M059J (cell line): ENCODE measurements at regions not wholly inside any gene's neighbourhood (a gene's known extent, or its start where the extent isn't known, plus 50 kb on each side); places are given as distances from the start of the nearest gene placed in this dataset.
A peak's percentile ranks its signal among the peaks of the same experiment; 100 is the strongest.

Experiments used
- DNase-seq: peaks from one replicate; pipeline ENCODE4 v3.0.0-alpha.2; 2012; ENCODE audit warnings: low read depth

DNA sequence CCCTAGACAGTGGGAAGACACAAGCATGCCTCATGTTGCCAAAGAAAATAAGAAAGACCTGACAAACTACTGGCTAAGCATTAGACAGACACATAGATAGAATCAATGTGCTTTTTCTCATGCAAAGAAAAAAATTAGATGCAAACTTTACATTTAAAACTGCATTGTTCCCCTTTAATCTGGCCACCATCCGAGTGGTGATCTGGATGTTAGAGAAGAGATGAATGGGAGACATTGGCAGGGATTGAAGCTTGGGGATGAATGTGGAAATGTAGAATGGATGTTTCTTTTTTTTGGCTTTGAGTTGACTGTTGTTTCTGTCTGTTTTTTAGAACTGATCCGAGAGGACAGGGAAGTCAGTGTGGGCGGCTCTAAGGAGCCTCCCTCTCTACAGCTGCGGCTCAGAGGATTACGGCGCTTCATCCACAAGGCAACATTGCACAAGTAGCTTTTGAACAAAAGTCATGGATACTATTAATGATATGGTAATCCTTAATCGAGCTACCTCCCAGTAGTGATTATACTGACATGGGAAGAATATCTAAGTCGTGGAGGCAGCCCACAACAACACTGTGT is 53.0 kb downstream of the HELT start:
- DNase-seq = no peak

DNA sequence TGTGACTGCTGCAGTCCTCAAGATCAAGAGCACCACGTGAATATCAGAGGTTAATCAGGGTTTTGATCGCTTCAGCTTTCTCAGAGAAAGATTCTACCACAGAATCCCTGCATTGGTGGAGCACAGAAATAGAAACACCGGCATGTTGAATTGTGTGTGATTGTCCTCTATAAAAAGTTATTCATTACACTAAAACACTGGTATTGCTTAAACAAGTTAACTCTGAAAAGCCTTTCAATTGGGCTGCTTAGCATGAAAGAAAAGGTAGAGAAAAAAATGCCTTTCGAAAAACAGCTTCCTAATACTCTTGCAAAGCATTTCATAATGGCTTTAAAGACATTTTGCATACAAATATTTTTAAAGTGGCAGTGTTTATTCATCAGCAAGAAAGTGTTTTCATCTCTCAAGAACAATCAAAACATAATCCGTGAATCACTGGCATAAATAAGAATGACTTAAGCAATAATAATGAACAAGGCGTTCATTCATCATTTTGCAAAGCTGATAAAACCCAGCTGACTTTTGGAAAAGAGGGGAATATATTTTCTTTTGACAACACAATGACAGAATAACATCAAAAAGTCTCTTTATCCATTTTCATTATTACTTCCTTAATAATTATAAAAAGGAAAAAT is 61.1 kb downstream of the HELT start:
- DNase-seq = no peak

DNA sequence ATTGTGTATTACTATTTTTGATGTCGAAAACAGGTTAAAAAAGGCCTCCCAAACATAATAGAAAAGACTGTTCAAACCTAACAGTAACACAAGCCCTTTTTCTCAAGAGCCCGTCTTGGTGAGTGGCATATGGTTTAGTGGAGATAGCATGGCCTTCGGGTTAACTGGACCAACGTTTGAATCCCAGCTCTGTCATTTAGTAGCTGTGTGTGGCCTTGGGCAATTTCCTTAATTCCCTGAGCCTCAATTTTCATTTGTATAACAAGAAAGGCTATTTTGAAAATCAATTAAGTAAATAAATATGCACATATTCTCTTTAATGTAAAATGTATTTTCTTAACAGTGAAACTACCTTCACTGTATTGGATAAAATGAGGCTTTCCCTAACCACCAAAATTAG is 62.3 kb downstream of the HELT start:
- no peak for DNase-seq

DNA sequence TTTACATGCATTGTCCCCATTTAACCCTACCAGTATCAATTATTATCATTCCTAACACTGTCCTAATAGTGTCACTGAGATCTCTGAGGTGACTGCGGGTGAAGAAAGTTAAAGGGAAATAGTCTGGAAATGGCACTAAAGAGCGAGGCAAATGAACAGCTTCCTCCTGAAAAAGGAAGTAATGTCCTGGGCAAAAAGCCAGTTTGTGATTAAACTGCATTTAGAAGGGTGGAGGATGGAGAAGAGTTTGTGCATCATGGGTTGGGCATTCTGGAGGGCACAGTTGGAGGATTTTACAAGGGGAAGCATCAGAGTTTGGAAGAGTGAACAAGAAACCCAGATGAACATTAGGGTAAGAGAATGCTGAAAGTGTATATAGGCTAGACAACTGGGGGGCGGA is 60.5 kb upstream of the SLC25A4 start:
- peak; percentile 4 for DNase-seq

DNA sequence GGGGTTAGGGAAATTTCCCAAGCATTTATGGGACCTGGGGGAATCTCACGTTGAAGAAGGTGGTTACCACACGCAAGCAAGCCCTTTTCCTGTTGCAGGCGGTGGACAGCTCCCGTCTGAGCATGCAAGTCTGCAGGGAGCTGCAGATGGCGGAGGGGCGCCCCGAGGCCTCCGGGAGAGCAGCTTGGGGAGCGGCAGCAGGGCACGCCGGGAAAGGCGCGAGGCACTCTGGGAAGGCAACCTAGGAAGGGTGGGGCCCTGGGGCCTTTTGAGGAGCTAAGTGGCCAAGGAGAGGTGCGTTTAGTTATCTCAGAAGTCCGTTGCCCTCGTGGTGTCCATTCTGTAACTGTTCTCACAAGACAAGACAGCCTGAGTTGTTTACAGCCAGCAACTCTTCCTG is 57.0 kb upstream of the SLC25A4 start:
- DNase-seq = no peak

DNA sequence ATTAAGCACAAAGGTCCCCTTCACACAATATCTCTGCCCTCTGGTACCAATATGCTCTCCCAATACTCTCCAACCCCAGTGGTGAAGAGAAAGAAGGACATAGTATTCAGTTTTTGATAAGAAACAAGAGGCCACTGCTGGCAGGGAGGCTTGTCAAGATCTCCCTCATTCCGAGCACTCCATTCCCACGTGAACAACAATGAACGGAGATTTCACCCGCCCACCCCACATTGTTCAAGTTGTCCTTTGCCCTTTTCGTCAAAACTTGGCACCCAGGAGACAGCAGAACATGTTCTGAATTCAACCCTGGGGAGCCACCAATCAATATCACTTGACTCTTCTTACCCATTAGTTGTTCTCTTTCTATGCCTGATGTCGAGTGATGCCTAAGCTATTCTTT is 54.2 kb upstream of the SLC25A4 start:
- DNase-seq = no peak

DNA sequence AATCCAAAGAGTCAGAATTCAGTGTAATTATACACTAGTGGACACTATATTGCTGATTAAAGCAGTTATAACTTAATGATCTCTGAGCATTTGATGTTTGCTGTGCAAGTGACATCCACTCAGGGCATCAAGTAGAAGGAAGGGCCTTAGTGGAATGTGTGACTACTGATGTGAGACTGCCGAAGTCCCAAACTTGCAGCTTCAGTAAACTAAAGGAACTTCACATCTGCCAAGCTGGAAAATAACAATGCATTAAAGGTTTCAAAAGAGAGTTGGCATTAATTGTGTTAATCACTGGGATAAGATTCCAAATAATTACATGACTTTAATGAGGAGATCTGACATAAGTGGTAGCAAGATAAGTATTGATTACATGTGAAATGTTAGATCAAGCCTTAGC is 52.5 kb upstream of the SLC25A4 start:
- DNase-seq = no peak

DNA sequence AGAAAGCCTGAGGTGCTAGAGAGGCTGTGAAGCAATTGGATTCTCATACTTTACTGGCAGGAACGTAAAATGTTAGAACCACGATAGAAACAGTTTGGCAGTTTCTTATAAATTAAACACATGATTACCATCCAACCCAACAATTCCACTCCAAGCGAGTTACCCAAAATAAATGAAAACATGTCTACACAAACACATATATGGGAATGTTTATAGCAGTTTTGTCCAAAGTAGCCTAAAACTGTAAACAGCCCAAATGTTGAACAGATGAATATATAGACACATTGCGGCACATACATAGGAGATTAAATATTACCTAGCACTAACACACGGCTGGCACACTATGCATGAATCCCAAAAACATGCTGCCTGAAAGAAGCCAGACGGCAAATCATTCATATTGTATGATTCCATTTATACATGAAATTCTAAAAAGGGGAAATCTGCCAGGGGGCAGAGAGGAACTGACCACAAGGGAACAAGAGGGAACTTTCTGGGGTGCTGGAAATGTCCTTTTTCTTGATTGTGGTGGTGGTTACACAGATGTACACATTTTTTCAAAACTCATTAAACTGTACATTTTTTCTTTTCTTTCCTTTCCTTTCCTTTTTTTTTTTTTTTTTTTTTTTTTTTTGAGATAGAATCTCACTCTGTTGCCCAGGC is 50.4 kb upstream of the SLC25A4 start:
- DNase-seq = no peak
